Bronchial epithelial cell (primary cell): ENCODE measurements at regions not wholly inside any gene's neighbourhood (a gene's known extent, or its start where the extent isn't known, plus 50 kb on each side); places are given as distances from the start of the nearest gene placed in this dataset.

Experiments used
- DNase-seq: peaks from one replicate; pipeline ENCODE4 v3.0.0-alpha.2; 2010; ENCODE audit warnings: low read depth
- FAIRE-seq: peaks from 2 replicates; lab custom pipeline; 2011; peaks lifted over from hg19 to GRCh38; lab: Jason Lieb, UNC
- H3K27me3 ChIP-seq: 2 replicates; pipeline ENCODE4 v1.5.1; 2011; ENCODE audit warnings: low read length; ENCODE audit not compliant: control insufficient read depth, insufficient read depth
- H3K36me3 ChIP-seq: 2 replicates; pipeline ENCODE4 v1.5.1; 2011; ENCODE audit warnings: low read length; ENCODE audit not compliant: control insufficient read depth, insufficient read depth
- H3K4me3 ChIP-seq: 2 replicates; pipeline ENCODE4 v1.5.1; 2011; ENCODE audit warnings: mild to moderate bottlenecking, low read depth, low read length, control low read depth
- TF ChIP-seq, protein P1 (sequence below): IDR thresholded peaks from 2 replicates; pipeline ENCODE4 v1.5.1; 2011; ENCODE audit warnings: mild to moderate bottlenecking, moderate library complexity, low read length, control low read depth, inconsistent platforms; ENCODE audit not compliant: insufficient read depth, severe bottlenecking

DNA sequence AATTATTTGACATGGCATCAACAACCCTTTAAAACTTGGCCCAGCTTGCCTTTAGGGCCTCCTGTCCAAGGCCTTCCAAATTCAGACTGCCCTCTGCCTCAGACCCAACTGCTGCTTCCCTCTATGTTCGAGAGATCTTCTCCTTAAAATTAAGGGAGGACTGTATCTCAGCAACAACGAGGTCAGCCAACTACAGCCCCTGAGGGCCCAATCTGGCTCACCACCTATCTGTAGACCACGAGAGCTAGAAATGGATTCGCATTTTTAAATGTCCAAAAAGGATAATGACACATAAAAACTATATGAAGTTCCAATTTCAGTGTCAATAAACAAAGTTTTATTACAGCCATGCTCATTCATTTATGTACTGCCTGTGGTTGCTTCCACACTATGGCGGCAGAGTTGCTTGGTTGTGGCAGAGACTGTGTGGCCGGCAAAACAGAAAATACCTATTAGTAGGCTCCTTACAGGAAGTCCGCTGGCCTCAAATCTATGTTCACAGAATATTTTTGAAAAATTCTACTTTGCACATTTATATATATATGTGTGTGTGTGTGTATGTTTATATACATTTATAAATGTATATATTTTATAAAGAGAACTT, 1026.9 kb downstream of the BCL11B start:
- TF ChIP-seq, protein P1, sequence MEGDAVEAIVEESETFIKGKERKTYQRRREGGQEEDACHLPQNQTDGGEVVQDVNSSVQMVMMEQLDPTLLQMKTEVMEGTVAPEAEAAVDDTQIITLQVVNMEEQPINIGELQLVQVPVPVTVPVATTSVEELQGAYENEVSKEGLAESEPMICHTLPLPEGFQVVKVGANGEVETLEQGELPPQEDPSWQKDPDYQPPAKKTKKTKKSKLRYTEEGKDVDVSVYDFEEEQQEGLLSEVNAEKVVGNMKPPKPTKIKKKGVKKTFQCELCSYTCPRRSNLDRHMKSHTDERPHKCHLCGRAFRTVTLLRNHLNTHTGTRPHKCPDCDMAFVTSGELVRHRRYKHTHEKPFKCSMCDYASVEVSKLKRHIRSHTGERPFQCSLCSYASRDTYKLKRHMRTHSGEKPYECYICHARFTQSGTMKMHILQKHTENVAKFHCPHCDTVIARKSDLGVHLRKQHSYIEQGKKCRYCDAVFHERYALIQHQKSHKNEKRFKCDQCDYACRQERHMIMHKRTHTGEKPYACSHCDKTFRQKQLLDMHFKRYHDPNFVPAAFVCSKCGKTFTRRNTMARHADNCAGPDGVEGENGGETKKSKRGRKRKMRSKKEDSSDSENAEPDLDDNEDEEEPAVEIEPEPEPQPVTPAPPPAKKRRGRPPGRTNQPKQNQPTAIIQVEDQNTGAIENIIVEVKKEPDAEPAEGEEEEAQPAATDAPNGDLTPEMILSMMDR = no peak
- DNase-seq (no peak), FAIRE-seq (no peak)
- no peak overlapping the region for H3K4me3 ChIP-seq
- no peaks in the 10 kb centered on the region for H3K27me3 ChIP-seq
- no peaks in the 10 kb centered on the region for H3K36me3 ChIP-seq

DNA sequence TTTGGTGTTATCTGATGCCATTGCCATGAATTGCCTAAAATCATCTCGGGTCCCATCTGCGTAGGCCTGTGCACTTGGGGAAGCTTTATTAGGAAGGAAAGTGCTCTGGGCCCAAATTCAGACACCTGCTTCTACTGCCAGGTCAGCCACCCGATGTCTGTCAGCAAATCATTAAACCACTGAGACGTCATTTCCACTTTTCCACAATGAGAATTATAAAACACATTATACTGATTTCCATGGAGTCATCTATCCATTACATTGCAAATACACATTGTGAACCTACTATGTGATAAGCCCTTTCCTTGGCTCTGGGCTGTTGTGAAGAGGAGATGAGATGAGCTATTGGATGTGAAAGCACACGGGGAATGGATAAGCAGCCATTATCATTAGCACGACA, 1022.9 kb downstream of the BCL11B start:
- TF ChIP-seq, protein P1 = no peak
- FAIRE-seq = no peak
- H3K4me3 ChIP-seq = no peak overlapping the region
- no peaks in the 10 kb centered on the region for H3K27me3 ChIP-seq
- no peaks in the 10 kb centered on the region for H3K36me3 ChIP-seq
- DNase-seq = no peak

DNA sequence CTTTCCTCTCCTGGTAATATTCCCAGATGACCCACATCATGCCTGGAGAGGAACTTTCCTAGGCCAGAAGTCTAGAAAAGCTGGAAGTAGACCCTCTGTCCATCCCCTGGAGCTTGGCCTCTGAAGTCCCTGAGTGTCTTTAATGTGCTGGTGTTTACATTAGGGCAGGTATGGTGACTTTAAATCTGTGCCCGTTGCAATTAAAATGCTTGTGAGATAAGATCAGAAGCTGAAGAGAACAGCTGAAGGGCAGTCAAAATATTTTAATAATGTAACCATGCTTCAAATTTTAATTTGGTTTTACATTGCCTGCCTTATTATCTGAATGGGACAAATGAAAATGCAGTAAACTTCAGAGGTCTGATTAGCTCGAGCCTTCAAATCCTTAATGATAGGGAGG, 1022.5 kb downstream of the BCL11B start:
- no peak for FAIRE-seq

DNA sequence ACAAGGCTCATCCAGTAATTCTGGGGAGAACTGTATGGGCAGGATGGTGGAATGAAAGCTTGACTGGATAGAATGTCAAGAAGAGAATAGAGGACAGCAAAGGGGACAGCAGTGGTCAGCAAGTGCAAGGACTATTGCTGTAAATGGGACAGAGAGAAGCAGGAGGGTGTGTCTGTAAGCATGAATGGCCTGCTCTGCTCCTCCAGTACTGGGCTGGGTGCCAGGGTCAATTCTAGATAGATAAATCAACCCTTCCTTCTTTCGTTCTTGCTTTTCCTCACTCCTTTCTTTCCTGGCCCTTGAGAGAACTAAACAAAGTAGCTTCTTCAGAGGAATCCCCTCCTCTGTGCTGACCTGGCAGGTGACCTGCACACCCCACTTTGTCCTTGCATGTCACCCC, 1019.2 kb downstream of the BCL11B start:
- FAIRE-seq (no peak), DNase-seq (no peak)
- TF ChIP-seq, protein P1 = no peak
- Histone ChIP-seq H3K27me3 (no peaks in the 10 kb centered on the region), H3K36me3 (no peaks in the 10 kb centered on the region), H3K4me3 (no peak overlapping the region)

More for the DNA sequence above, 1022.5 kb downstream of the BCL11B start:
- Histone ChIP-seq H3K27me3 (no peaks in the 10 kb centered on the region), H3K36me3 (no peaks in the 10 kb centered on the region), H3K4me3 (no peak overlapping the region)
- TF ChIP-seq, protein P1 = no peak
- no peak for DNase-seq

DNA sequence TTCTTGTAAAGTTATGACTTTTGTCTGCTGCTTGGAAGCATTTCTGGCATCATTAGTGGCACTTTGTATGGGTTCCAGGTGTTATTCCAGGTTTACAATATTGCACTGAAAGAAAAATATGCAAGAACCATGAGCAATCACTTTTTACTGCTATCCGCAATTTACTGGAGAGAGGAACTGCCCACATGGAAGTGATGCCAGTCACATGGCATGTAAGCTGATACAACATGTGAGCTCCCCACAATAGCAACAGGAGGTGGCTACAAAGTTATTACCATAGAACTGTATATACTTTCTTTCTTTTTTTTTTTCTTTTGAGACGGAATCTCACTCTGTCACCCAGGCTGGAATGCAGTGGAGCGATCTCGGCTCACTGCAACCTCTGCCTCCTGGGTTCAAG, 1012.1 kb downstream of the BCL11B start:
- no peak overlapping the region for H3K4me3 ChIP-seq
- DNase-seq = peak; percentile 65
- no peak for FAIRE-seq
- H3K27me3 ChIP-seq = no peaks in the 10 kb centered on the region
- H3K36me3 ChIP-seq = no peaks in the 10 kb centered on the region
- TF ChIP-seq, protein P1 = no peak

DNA sequence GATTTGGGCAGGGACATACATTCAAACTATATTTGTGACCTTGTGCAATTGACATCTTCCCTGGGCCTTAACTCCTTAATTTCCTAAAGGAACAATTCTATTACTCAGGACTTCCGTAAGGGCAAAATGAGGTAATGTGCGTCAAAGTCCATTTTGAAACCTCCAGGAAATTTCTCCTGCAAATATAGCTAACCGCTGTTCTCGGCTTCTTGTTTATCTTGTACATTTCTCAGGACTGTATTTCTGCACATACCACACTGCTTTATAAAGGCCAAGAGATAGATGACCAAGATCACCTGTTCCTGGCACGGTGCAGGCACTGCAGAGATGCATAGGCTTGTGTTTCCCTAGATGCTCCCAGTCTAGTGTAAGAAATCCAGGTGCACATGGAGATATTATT, 1009.4 kb downstream of the BCL11B start:
- no peak for FAIRE-seq
- no peaks in the 10 kb centered on the region for H3K36me3 ChIP-seq
- no peak for DNase-seq
- TF ChIP-seq, protein P1 = no peak
- no peak overlapping the region for H3K4me3 ChIP-seq
- no peaks in the 10 kb centered on the region for H3K27me3 ChIP-seq
